Uterus (tissue), 2 donors: ENCODE measurements at regions not wholly inside any gene's neighbourhood (a gene's known extent, or its start where the extent isn't known, plus 50 kb on each side); places are given as distances from the start of the nearest gene placed in this dataset.

Source experiments
- POLR2A ChIP-seq, 2 donors: fragments of 450-650 bp; IDR thresholded peaks; one replicate each; pipeline ENCODE4 v1.6.1; 2016; ENCODE audit warnings: antibody characterized with exemption in 2 of 2, mild to moderate bottlenecking in 1 of 2, moderate library complexity in 1 of 2
- TF ChIP-seq, protein P1 (sequence below), 4 experiments: fragments of 200-600 bp in 2 of 4; fragments of 450-650 bp in 2 of 4; sonication (generic) in 2 of 4; IDR thresholded peaks; one replicate each; pipeline ENCODE4 v1.5.1; 2016 to 2019; ENCODE audit warnings: antibody characterized with exemption in 4 of 4, mild to moderate bottlenecking in 2 of 4, moderate library complexity in 1 of 4

DNA sequence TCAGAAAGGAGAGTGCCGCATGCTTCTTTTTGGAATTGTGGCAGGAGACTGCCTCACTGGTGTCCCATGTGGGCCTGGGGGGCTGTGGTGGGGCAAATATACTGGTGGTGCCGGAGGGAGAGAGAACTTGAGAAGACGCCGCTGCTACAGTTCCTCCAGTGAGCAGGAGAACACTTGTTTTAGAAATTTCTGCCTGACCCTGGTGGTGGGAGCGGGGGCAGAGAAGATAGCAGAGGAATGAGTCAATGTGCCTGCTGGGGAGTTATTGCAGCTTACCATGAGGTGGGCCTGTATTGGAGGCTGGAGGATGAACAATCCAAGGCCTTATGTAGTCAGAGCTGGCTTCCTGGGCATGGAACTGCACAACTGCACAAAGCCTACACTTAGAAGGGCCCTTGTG lies 211.8 kb downstream of the SNAPC1 start:
- TF ChIP-seq, protein P1, sequence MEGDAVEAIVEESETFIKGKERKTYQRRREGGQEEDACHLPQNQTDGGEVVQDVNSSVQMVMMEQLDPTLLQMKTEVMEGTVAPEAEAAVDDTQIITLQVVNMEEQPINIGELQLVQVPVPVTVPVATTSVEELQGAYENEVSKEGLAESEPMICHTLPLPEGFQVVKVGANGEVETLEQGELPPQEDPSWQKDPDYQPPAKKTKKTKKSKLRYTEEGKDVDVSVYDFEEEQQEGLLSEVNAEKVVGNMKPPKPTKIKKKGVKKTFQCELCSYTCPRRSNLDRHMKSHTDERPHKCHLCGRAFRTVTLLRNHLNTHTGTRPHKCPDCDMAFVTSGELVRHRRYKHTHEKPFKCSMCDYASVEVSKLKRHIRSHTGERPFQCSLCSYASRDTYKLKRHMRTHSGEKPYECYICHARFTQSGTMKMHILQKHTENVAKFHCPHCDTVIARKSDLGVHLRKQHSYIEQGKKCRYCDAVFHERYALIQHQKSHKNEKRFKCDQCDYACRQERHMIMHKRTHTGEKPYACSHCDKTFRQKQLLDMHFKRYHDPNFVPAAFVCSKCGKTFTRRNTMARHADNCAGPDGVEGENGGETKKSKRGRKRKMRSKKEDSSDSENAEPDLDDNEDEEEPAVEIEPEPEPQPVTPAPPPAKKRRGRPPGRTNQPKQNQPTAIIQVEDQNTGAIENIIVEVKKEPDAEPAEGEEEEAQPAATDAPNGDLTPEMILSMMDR (IDR thresholded peaks at IDR 0.05) = no peak
- TF ChIP-seq POLR2A (IDR thresholded peaks at IDR 0.05) = no peak
